ENCODE measurements at regions not wholly inside any gene's neighbourhood (a gene's known extent, or its start where the extent isn't known, plus 50 kb on each side); places are given as distances from the start of the nearest gene placed in this dataset.

DNA sequence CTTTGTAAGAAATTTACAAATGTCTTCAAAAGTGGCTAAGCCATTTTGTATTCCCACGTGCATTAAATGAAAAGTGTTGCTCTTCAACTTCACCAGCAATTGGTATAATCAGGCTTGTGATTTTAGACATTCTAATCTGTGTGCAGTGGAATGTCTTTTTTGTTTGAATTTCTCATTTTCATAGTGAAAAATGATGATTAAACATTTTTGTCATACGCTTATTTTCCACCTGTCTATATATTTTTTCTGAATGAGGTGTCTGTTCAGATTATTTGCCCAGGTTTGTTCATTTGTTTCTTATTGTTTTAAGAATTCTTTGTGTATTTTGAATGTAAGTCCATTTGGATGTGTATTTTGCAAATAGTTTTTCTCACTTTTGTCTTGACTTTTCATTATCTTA is 558.1 kb downstream of the TENT5A start:
- Histone ChIP-seq H3K4me1 (ENCODE audit: insufficient read depth, poor library complexity, severe bottlenecking) (no peaks in the 10 kb centered on the region), H3K27me3 (ENCODE audit: insufficient read depth, poor library complexity, severe bottlenecking) (peaks cover 5% of the 10 kb centered on the region), H3K36me3 (ENCODE audit: low read depth) (no peaks in the 10 kb centered on the region), H3K4me3 (ENCODE audit: severe bottlenecking) (no peak overlapping the region), H3K9me3 (ENCODE audit: severe bottlenecking) (no peaks in the 10 kb centered on the region), H3K27ac (ENCODE audit: poor library complexity, severe bottlenecking) (no peak overlapping the region)
- no peak for TF ChIP-seq CTCF (IDR thresholded peaks at IDR 0.05; ENCODE audit: poor library complexity, severe bottlenecking)
- ATAC-seq (ENCODE audit: low read depth) (no peak), DNase-seq (ENCODE audit: low spot score) (no peak)

- DNase-seq (ENCODE audit: low spot score): no peak
- peaks cover 3% of the 10 kb centered on the region for H3K27me3 ChIP-seq (ENCODE audit: insufficient read depth, poor library complexity, severe bottlenecking)
- no peak for ATAC-seq (ENCODE audit: low read depth)
- no peak overlapping the region for H3K27ac ChIP-seq (ENCODE audit: poor library complexity, severe bottlenecking)
- no peaks in the 10 kb centered on the region for H3K36me3 ChIP-seq (ENCODE audit: low read depth)
- no peak overlapping the region for H3K4me3 ChIP-seq (ENCODE audit: severe bottlenecking)
- no peaks in the 10 kb centered on the region for H3K4me1 ChIP-seq (ENCODE audit: insufficient read depth, poor library complexity, severe bottlenecking)
- H3K9me3 ChIP-seq (ENCODE audit: severe bottlenecking): no peaks in the 10 kb centered on the region
- no peak for TF ChIP-seq CTCF (IDR thresholded peaks at IDR 0.05; ENCODE audit: poor library complexity, severe bottlenecking)
These were observed 580.3 kb downstream of the TENT5A start for GRCh38 chr6:81172056-81172740.

DNA sequence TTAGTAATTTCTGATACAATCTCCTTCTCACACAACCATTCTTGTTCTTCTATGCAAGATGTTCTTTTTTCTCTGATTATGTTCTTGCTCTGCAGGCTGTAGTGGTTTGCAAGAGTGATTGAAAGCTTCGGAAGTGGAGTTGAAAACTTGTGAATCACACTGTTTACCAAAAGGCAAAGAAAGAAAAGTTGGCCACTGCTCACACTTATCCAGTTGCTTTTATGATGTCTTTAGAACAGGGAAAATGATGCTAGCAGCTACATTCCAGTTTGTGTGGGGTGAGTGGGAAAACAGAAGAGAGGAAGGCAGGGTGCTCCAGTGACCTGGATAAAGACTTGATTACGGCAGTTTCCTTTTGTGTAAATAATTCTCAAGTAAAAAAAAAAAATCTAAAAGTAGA is 583.3 kb downstream of the TENT5A start:
- H3K36me3 ChIP-seq (ENCODE audit: low read depth): no peaks in the 10 kb centered on the region
- no peak for DNase-seq (ENCODE audit: low spot score)
- TF ChIP-seq CTCF (IDR thresholded peaks at IDR 0.05; ENCODE audit: poor library complexity, severe bottlenecking): no peak
- ATAC-seq (ENCODE audit: low read depth): no peak
- H3K4me3 ChIP-seq (ENCODE audit: severe bottlenecking): no peak overlapping the region
- H3K4me1 ChIP-seq (ENCODE audit: insufficient read depth, poor library complexity, severe bottlenecking): no peaks in the 10 kb centered on the region
- no peaks in the 10 kb centered on the region for H3K27me3 ChIP-seq (ENCODE audit: insufficient read depth, poor library complexity, severe bottlenecking)
- no peaks in the 10 kb centered on the region for H3K9me3 ChIP-seq (ENCODE audit: severe bottlenecking)
- H3K27ac ChIP-seq (ENCODE audit: poor library complexity, severe bottlenecking): no peak overlapping the region

- H3K27ac ChIP-seq (ENCODE audit: poor library complexity, severe bottlenecking): no peak overlapping the region
- no peaks in the 10 kb centered on the region for H3K27me3 ChIP-seq (ENCODE audit: insufficient read depth, poor library complexity, severe bottlenecking)
- no peaks in the 10 kb centered on the region for H3K9me3 ChIP-seq (ENCODE audit: severe bottlenecking)
- H3K4me3 ChIP-seq (ENCODE audit: severe bottlenecking): no peak overlapping the region
- TF ChIP-seq CTCF (IDR thresholded peaks at IDR 0.05; ENCODE audit: poor library complexity, severe bottlenecking): no peak
- H3K4me1 ChIP-seq (ENCODE audit: insufficient read depth, poor library complexity, severe bottlenecking): no peaks in the 10 kb centered on the region
- no peaks in the 10 kb centered on the region for H3K36me3 ChIP-seq (ENCODE audit: low read depth)
- DNase-seq (ENCODE audit: low spot score) (no peak), ATAC-seq (ENCODE audit: low read depth) (no peak)
These were observed 585.7 kb downstream of the TENT5A start for GRCh38 chr6:81166770-81167169.

GRCh38 chr6:81158956-81159355 is 593.5 kb downstream of the TENT5A start:
- TF ChIP-seq CTCF (IDR thresholded peaks at IDR 0.05; ENCODE audit: poor library complexity, severe bottlenecking): no peak
- H3K27me3 ChIP-seq (ENCODE audit: insufficient read depth, poor library complexity, severe bottlenecking): no peaks in the 10 kb centered on the region
- H3K27ac ChIP-seq (ENCODE audit: poor library complexity, severe bottlenecking): no peak overlapping the region
- no peak for ATAC-seq (ENCODE audit: low read depth)
- no peak for DNase-seq (ENCODE audit: low spot score)
- no peak overlapping the region for H3K4me3 ChIP-seq (ENCODE audit: severe bottlenecking)
- H3K9me3 ChIP-seq (ENCODE audit: severe bottlenecking): no peaks in the 10 kb centered on the region
- H3K4me1 ChIP-seq (ENCODE audit: insufficient read depth, poor library complexity, severe bottlenecking): no peaks in the 10 kb centered on the region
- no peaks in the 10 kb centered on the region for H3K36me3 ChIP-seq (ENCODE audit: low read depth)
